ENCODE measurements at regions not wholly inside any gene's neighbourhood (a gene's known extent, or its start where the extent isn't known, plus 50 kb on each side); places are given as distances from the start of the nearest gene placed in this dataset.

GRCh38 chr18:54521846-54522245, 69.2 kb upstream of the DYNAP start:
- TF ChIP-seq, protein P1, sequence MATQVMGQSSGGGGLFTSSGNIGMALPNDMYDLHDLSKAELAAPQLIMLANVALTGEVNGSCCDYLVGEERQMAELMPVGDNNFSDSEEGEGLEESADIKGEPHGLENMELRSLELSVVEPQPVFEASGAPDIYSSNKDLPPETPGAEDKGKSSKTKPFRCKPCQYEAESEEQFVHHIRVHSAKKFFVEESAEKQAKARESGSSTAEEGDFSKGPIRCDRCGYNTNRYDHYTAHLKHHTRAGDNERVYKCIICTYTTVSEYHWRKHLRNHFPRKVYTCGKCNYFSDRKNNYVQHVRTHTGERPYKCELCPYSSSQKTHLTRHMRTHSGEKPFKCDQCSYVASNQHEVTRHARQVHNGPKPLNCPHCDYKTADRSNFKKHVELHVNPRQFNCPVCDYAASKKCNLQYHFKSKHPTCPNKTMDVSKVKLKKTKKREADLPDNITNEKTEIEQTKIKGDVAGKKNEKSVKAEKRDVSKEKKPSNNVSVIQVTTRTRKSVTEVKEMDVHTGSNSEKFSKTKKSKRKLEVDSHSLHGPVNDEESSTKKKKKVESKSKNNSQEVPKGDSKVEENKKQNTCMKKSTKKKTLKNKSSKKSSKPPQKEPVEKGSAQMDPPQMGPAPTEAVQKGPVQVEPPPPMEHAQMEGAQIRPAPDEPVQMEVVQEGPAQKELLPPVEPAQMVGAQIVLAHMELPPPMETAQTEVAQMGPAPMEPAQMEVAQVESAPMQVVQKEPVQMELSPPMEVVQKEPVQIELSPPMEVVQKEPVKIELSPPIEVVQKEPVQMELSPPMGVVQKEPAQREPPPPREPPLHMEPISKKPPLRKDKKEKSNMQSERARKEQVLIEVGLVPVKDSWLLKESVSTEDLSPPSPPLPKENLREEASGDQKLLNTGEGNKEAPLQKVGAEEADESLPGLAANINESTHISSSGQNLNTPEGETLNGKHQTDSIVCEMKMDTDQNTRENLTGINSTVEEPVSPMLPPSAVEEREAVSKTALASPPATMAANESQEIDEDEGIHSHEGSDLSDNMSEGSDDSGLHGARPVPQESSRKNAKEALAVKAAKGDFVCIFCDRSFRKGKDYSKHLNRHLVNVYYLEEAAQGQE (IDR thresholded peaks at IDR 0.05; ENCODE audit: insufficient replicate concordance, low read depth): no peak
- TF ChIP-seq, protein P2, sequence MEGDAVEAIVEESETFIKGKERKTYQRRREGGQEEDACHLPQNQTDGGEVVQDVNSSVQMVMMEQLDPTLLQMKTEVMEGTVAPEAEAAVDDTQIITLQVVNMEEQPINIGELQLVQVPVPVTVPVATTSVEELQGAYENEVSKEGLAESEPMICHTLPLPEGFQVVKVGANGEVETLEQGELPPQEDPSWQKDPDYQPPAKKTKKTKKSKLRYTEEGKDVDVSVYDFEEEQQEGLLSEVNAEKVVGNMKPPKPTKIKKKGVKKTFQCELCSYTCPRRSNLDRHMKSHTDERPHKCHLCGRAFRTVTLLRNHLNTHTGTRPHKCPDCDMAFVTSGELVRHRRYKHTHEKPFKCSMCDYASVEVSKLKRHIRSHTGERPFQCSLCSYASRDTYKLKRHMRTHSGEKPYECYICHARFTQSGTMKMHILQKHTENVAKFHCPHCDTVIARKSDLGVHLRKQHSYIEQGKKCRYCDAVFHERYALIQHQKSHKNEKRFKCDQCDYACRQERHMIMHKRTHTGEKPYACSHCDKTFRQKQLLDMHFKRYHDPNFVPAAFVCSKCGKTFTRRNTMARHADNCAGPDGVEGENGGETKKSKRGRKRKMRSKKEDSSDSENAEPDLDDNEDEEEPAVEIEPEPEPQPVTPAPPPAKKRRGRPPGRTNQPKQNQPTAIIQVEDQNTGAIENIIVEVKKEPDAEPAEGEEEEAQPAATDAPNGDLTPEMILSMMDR (IDR thresholded peaks at IDR 0.05; ENCODE audit: insufficient read depth, low read length): no peak
